NCI-H446 treated with DMSO at 0.1 percent for 48 hours (cell line): ENCODE measurements at regions not wholly inside any gene's neighbourhood (a gene's known extent, or its start where the extent isn't known, plus 50 kb on each side); places are given as distances from the start of the nearest gene placed in this dataset.
"Not testable (repeated sequence)": the region's sequence is repeated elsewhere in the genome, so short reads cannot be mapped to it uniquely, and the experiment has no call there.

Source experiments
- DNase-seq: peaks from one replicate; lab custom pipeline; 2025; lab: John Stamatoyannopoulos, UW

DNA sequence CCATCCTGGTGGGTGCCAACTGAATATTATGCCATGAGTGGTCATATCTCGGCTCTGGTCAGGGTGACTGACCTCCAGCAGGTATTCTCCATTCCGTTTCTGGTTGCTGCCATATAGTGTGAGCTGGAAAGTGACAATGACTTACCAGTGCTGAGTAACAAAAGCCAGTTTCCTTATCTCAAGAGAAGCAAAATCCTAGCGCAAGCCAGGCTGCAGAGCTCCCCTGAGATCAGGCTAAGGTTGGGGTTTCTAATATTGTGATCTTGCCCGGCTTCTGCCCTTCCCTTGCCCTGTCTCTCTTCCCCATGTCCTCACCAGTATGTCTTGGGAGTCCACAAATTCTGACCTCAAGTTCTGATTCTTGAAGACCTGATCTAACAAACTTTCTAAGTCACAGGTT, 271.3 kb upstream of the SPTLC3 start:
- no peak for DNase-seq

DNA sequence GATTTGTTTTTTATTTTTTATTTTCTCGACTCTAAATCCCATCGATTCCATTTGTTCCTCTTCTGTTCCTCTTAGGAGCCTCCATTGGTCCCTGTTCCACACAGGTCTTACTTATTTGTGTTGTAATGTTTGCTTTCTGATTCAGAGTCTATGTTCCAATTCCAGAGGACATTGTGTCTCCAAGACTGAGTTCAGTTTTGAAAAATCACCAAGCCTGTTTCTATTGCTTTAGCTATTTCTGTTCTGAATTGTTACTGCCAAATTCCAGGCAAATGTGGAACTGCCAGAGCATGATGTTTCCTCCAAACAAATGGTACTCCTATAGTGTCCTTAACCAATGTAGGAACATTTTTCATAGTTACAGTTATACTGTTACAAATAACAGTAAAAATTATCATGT, 270.9 kb upstream of the SPTLC3 start:
- DNase-seq: no peak

DNA sequence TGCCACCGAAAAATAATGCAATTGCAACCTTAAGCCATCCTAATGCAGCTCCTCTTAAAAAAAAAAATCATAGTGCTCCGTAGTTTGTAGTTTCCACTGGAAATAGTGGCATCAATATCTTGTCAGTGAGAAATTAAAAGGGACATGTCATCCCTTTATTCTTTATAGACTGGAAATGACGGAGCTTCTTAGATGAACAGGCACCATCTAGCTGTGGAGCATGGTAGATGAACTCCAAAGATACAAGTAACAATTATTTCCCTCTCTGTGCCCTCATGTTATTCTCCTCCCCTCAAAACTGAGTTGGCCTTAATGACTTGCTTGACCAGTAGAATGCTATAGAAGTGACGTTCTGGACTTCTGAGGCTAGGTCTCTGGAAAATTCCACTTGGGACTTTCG, 268.1 kb upstream of the SPTLC3 start:
- no peak for DNase-seq

- DNase-seq: no peak
Observed at GRCh38 chr20:12744037-12744436, 264.7 kb upstream of the SPTLC3 start.

GRCh38 chr20:12748359-12748994, 260.3 kb upstream of the SPTLC3 start:
- DNase-seq: no peak

GRCh38 chr20:12750221-12750620, 258.6 kb upstream of the SPTLC3 start:
- no peak for DNase-seq

- DNase-seq: not testable (repeated sequence)
Observed at GRCh38 chr20:12752900-12753693, 255.7 kb upstream of the SPTLC3 start.

DNA sequence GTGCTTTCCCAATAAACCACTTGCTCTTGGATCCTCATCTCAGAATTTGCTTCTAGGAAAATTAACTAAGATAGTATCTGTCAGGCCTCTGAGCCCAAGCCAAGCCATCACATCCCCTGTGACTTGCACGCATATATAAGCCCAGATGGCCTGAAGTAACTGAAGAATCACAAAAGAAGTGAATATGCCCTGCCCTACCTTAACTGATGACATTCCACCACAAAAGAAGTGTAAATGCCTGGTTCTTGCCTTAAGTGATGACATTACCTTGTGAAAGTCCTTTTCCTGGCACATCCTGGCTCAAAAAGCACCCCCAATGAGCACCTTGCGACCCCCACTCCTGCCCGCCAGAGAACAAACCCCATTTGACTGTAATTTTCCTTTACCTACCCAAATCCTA, 255.0 kb upstream of the SPTLC3 start:
- DNase-seq: not testable (repeated sequence)

GRCh38 chr20:12759493-12759892, 249.3 kb upstream of the SPTLC3 start:
- not testable (repeated sequence) for DNase-seq

DNA sequence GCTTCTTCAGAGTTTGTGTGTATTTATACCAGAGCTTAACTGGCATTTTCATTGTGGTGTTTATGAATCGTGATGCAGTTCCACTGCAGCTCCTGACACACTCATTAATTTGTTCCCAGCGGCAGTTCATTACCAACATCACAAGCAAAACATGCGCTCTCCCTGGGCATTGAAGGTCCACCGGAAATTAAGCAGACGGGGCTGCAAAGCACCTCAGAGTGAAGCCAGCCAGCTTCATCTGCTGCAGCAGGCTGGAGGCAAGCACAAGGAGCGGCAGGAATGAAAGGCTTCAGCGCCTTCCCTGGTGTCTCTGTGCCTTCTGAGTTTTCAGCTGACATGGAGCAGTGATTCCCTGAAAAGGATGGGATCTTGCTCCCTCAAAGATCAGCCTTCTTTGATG, 246.0 kb upstream of the SPTLC3 start:
- no peak for DNase-seq

DNA sequence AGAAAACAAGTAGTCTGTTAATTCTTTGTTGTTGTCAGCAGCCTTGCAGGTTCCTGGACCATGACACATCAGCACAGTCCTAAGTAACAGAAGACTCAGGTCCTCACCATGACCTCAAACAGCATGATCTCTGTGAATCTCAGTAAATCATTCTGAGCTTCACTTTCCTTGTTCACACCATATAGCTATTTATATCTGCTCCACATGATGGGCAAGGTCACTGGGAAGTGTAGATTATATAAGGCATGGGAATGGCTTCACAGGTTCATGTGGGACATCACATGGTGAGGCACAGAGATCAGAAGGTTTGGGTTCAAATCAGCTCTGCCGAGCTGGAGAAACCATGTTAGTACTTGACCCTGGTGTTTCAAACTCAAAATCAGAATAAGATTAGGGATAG, 245.4 kb upstream of the SPTLC3 start:
- no peak for DNase-seq

DNA sequence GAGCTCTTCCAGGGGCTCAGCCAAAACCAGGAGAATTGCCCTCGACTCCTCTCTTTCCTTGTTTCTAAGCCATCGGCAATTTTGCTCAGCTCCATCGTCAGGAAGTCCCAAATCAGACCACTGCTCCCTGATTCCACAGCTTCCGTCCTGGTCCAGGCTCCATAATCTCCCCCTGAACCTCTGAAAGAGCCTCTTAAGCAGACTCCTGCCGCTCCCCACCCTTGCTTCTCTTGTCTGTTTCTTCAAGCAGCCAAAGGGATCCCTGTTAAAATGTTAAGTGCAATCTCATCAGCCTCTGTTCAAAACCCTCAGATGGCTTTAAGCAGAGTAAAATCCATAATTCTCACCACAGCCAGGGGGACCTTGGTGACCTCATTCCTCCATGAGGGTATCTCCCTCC, 244.7 kb upstream of the SPTLC3 start:
- DNase-seq: no peak

- no peak for DNase-seq
Observed at GRCh38 chr20:12764851-12765250, 243.9 kb upstream of the SPTLC3 start.

DNA sequence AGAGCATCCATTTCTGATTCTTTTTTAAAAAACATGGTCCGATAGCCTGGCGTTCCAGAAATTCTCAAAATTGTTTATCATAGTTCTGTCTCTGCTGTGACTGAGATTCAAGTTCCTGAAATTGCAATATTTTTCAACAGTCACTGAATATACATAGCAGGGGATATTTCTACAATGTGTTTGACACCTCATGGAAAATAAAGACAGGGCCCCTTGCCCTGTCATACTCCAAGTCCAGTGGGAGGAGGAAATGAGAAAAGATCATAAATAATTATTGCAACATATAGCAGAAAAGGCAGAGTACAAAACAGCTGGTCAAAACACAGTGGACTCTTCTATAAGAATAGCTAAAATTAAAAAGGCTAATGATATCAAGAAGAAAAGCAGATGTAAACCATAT, 234.8 kb upstream of the SPTLC3 start:
- no peak for DNase-seq

DNA sequence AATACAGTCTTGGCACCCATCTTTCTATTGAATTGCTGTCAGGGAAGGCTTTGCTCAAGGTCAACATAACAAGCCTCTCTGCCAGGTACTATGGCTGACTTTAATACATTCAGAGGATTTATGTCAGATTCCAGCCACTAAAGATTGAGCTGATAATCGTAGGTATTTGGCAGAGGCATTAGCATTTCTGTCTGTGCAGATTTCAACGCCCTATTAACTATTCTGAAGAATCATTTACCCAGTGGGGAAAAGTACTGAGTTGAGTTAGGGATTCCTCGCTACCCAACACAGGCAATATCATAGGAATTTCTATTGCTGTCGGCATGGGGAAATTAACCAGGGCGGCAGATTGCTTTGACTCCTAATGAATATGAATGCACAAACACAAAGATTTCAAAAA, 233.7 kb upstream of the SPTLC3 start:
- peak; percentile 14 for DNase-seq

- no peak for DNase-seq
Observed at GRCh38 chr20:12777016-12777415, 231.8 kb upstream of the SPTLC3 start.

- no peak for DNase-seq
Observed at GRCh38 chr20:12786276-12786675, 222.5 kb upstream of the SPTLC3 start.

- no peak for DNase-seq
Observed at GRCh38 chr20:12788632-12789299, 220.0 kb upstream of the SPTLC3 start.

DNA sequence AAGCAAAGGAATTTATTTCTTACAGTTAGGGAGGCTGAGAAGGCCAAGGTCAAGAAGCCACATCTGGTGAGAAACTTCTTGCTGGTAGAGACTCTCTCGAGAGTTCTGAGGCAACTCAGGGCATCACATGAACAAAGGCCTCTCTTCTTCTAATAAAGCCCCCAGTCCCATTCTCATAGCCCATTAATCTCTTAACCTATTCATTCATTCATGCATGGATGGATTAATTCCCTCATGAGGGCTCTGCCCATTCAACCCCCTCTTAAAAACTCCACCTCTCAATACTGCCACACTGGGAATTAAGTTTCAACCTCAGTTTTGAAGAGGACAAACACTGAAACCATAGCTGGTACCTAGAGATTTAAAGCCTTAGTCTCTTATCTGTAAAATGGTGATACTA, 217.9 kb upstream of the SPTLC3 start:
- no peak for DNase-seq

DNA sequence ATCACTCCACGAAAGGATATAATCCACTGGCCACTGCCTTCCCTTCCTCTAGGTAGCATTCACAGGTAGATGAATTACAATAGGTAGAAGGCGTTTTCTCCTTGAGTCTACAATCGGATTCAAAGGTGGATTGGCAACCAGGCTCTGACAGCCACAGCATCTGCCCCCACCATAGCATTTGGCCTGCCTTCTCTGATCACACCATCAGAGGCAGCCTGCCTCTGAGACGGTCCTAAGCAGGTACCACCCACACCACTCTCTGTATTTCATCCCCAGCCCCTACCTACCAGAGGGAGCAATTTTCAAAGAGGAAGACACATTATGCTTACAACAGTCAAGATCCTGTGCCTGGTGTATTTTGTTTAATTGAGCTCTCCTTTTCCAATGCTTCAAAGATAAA, 210.5 kb upstream of the SPTLC3 start:
- DNase-seq: no peak

GRCh38 chr20:12808006-12808567, 200.7 kb upstream of the SPTLC3 start:
- no peak for DNase-seq

DNA sequence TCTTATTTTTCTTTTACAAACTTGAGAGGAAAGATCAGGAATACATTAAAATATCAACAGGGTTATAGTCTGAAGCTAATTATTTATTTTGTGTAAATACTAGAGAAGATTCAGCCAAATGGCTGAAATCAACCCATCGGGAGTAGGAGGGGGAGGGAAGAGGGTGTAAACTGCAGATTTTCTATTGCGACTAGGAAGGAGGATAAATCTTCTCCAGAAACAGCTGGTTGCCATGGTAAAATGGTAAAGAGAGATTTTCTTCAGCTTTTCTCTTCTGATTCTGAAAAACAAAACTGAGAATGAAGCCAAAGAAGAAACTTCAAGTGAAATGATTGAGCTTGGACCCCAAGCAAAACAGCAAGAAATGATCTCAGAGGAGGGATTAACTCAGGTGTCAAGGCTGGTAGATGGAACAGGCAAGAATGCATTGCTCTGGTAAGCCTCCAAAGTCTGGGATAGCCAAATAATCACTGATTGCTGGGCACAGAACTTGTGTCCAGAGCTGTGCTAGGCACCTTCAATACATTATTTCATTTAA, 193.5 kb upstream of the SPTLC3 start:
- no peak for DNase-seq
